ENCODE measurements at regions not wholly inside any gene's neighbourhood (a gene's known extent, or its start where the extent isn't known, plus 50 kb on each side); places are given as distances from the start of the nearest gene placed in this dataset.

DNA sequence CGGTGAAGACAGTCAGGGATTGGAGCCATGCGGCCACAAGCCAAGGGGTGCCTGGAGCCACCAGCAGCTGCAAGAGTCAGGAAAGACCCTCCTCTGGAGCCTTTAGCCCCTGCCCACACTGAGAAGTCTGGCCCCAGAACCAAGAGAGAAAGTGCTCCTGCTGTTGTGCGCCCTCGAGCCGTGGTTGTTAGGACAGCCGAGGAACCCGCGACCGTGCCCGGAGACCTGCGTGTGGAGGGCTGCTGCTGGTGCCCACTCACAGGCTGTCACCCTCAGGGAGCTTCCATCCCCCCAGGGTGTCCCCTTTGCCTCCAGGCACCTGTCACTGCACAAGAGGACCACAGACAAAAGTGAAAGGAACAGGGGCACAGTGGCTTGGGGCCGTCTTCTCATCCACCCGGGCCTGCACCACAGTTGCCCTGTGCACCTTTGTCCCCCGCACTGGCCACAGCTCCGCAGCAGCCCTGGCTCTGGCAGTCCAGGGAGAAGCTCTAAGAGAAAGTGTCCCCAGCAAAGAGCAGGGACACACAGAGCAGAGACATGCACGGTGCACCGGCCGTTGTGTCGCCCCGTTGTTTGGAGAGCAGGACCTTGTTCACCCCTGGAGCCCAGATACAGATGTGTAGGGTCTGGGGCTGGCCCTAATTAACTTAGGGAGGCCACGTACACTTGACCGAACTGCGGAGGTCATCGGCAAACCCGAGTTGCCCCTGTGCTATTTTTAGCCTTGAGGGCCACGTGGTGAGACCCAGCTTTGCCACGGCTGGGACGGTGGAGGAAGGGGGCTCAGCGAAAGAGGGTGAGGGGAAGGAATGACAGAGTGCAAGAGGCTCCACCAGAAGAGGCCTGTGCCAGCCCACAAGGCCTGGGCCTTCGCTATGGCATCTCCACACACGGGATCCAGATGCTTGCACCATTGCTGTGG lies 329.2 kb downstream of the C16orf95 start:
- DNase-seq = no peak

DNA sequence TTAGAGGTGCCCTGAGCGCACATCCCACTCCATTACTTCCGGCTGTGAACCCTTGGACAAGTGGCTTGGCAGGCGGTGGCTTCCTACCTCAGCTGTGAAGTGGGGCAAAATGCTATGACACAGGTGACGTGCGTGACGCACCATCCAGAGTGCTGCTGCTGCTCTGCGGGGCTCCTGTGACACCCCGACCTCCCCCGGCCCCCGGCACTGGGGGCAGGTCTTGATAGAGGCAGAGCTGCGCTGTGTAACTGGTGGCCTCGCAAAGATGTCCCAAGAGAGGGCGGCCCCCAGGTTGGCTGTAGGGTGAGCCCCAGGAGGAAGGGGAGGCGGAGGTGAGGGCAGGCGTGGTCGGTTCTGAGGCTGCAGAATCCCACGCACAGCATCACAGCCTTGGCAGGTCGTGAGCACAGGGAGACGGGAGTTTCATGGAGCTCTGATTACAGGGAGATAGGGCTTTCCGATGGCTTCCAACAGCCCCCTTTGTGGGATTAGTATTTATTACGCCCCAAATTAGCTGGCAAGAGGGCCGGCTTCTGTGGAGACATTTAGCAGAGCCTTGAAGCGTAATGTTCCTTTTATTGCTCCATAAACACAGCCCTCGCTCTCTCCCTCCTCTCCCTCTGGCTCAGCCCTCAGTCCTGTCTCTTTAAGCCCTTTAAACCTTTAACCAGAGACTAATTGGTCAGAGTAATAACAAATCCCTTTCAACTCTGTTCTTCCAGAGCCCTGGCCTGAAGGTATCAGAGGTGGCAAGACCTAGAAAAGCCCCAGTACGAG lies 328.1 kb downstream of the C16orf95 start:
- no peak for DNase-seq

DNA sequence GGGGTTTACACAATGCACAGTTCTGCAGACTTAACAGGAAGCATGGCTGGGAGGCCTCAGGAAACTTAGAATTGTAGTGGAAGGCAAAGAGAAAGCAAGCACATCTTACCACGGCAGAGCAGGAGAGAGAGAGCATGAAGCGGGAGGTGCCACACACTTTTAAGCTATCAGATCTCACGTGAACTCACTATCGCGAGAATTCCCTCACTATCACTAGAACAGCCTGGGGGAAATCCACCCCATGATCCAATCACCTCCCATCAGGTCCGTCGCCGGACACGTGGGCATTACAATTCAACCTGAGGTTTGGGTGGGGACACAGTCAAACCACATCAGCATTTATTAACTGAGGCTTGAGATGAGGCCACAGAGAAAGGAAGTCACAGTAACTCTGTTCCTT lies 326.7 kb downstream of the C16orf95 start:
- DNase-seq = no peak

DNA sequence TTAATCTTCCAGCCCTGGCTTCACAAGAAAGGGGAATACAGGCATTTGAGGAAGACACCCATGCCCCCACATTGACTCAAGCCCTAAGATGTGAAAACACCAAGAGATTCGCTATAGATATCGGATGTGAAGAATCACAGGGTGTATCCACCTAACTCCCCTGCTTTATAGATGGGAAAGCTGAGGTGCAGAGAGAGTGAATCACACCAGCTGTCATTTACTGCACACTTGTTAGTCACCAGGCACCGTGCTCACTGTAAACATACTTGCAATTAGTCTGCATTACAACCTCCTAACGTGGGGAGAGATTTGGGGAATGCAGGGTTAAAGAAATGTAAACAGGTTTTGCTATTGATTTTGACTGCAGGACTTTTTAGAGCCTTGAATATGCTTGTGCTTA lies 325.5 kb downstream of the C16orf95 start:
- no peak for DNase-seq

DNA sequence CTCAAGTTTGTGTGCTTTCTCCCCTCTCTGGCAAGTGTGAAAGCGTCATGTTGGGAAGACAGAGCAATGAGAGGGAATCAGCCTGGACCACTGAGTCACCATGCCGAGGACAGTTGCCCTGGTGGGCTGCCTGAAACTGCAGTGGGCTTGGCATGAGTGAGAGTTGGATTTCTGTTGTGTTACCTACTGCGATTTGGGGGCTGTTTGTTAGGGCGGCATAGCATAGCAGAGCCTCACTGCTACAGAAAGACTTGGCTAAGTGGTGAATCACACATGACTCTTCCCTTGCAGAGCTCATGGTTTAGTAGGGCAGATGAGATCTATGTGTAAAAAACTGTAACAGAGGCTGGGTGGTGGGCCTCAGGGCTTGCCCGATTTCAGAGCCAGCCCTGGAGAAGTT lies 324.6 kb downstream of the C16orf95 start:
- DNase-seq = no peak

DNA sequence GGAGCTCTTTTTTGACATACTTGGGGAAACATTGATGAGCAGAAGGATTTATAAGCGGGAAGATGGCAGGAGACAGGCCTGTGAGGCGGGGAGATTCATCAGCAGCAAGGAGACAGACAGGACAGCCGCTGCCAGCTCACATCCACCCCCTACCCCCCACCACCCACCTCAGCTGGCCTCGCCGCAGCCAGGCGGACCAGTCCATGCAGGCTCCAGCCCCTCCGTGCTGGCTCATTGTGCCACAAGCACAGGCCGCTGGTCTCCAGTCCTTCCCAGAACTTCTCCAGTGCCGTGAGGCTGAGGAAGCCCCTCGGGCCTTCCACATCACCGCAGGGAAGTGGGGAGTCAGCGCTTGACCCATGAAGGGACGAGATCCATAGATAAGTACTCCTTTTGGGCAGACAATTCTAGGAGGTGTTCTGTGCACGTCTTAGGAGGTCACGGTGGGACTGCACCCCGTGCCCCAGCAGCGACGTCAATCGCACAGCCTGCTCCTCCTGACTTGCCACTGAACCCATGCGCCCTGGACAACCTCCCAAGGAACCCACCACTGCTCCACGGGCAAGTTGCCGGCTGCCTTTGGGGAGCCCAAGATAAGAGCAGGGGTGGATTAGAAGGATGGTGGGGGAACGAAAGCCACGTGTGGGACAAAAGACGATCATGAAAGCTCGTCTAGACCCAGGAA lies 323.6 kb downstream of the C16orf95 start:
- no peak for DNase-seq

DNA sequence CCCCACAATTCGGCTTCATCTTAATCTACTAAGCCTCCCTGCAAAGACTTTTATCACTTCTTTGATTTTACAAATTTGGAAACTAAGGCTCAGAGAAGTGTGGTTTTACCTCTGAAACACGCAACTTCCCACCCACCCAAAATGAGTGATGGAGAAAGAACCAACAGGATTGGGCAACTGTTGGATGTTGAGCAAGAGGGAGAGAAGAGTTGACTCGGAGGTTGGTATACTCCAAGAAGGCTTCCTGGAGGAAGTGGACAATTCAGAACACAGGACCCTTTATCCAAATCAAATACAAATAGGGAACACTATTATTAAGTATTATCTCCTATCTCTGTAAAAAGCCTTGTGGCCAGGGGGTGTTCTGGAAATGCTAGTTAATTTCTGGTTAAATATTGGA lies 323.0 kb downstream of the C16orf95 start:
- DNase-seq = no peak

DNA sequence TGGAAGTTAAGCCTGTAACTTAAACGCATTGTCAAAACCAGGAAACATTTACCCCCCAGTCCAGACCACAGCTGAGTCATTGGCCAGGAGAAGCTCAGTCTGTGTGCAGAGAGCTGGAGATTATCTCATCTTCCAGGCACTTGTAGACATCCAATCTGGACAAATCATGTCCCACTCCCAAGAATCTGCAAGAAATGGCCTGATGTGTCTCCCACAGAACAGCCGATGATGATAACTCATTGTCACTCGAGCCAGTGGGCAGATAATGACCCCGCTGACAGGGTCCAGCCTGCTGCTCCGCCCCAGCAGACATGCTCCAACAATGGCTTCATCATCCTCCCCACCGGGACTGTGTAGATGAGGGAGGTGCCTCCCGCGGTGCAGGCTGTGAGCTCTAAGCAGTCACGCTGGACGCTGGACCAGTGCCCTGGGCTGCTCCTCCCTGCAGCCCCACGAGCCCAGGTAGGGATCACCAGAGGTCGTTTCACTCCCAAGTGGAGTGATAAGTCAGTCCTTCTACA lies 322.5 kb downstream of the C16orf95 start:
- no peak for DNase-seq

DNA sequence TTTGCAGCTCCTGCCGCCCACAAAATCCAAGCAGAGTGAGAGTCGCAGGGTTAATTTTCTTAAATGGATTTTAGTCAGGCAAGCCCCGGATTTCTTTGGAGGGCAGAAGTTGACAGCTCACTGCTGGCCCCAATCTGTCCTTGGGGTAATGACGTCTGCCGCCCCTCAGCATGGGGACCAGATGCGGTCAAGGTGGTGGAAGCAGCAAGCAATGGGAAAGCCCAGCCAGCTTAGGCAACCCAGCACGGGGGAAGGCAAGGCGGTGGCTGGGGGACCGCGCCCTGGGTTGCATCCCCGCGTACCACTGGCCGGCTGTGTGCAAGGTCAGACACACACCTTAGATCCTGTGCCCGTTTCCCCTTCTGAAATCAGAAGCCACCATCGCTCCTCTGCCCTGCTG lies 321.7 kb downstream of the C16orf95 start:
- no peak for DNase-seq

DNA sequence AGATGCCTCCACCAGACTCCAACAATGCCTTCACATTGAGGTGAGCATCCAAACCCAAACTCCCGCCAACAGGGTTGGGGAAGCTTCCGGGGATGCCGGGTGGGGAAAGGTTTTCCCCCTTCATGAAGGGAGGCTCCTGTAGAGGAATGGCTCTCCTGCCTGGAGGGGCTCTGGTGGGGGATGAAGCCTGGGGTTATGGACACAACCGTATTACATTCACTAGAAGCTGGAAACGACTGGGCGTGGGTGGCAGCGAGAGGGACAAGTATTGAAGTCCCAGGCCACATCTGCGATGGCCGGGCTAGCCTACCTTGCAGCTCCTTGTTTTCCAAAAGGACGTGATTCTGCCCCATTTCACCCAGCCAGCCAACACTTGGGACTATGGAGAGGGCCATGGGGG lies 321.1 kb downstream of the C16orf95 start:
- DNase-seq = no peak

DNA sequence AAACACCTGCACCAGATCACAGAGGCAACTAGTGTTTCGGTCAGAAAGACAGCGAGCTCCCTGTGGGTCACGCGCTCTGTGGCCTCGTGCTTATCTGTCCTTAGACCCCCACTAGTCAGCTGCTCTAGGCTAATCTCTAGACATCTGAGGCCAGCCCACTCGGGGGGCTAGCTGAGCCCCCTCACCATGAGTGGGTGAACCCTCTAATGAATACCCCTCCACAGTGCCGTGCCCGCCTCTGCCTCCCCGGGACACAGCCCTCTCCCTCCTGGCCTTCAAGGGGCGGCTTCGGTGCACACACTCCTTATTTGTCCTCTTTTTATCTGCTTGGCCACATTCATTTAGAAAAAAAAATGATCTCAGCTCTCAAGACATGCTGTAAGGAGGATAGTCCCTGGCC lies 320.1 kb downstream of the C16orf95 start:
- DNase-seq = no peak

DNA sequence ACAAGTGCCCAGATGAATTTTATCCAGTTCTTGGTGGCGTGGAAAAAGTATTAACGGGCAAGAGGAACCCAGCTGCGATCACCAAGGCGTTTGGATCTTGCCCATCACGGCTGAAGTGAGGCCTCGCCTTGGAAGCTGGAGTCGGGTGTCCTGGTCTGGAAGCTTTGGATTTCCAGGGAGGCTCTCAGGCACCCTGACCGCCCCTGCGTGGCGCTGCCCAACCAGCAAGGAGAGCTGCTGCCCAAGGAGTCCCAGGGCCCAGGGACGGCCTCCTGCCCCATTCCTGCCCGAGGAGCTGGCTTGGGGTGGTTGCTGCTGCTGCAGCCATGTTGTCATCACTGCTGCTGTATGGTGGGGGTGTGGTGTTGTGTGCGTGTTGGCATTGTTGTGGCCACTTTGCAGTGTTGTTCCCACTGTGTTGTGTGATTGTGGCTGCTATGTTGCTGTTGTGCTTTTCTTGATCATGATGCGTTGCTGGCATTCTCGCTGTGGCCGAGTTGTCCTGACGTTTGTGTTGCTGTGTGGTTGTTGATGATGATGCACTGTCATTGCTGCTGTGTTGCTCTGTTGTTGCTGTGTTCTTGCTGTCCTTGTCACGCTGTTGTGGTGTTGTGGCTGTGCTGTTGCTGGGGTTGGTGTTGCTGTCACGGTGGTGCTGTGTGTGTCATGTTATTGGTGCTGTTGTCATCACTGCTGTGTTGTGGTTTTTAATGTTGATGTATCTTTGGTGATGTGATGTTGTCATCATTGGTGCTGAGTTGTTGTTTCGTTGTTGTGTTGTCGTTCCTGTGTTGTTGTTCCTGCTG lies 318.8 kb downstream of the C16orf95 start:
- no peak for DNase-seq

DNA sequence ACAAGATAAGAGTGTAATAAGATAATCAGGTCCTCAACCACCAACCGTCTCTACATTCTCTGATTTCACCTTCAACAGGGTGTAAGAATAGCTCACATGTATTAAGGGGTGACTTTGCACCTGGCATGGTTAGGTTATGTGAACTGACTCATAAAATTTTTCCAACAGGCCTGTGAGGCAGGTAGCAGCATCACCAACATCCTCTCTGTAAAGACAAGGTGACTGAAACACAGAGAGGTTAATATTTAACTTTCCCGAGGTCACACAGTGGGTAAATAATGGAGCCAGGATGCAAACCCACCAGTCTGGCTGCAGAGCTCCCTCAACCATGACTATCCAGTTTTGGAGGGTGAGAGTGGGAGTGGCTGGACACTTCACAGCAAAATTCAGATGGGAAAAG lies 317.2 kb downstream of the C16orf95 start:
- DNase-seq = no peak

DNA sequence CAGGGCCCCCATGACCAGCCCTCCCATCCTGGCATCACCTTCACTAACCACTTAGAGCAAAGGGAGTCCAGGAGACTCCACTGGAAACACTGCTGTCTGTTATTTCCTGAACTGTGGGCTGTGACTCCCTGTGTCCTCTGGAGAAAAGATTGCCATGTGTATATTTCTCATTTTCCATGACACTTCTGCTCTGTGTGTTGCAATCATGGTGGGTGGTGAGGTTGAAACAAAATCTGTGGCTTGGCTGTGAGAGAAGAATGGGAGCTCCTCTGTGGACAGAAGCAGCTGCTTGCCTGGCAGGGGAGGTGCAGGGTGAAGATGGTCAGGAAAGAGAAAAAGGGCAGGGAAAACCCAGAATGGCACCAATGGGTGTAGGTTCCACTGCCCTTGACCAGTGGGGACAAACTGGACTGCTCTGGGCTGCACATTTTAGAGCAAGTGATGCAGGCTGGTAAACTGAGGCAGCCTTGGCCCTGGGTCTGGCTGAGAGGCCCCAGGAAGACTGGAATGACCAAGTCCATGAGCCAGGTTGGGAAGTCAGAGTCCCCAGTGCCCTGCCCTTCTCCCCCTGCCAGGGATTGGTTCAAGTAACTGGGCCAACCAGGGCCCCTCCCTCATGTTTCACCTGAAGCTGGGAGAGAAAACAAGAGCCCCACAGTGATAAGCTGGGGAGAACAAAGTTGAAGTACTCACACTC lies 314.3 kb downstream of the C16orf95 start:
- no peak for DNase-seq

DNA sequence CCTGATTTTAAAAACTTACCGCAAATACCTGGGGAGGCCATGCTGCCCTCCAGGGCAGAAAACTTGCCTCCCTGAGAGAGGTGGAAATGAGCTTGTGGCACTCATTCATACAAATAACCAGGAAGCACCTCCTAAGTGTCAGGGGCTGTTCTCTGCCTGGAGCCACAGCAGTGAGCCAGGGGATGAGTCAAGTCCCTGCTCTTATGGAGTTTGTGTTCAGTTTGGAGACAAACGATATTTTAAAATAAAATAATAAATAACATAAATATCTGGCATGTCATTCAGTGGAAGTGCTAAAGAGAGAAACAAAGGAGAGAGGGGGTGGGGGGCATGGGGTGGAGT lies 313.8 kb downstream of the C16orf95 start:
- no peak for DNase-seq

DNA sequence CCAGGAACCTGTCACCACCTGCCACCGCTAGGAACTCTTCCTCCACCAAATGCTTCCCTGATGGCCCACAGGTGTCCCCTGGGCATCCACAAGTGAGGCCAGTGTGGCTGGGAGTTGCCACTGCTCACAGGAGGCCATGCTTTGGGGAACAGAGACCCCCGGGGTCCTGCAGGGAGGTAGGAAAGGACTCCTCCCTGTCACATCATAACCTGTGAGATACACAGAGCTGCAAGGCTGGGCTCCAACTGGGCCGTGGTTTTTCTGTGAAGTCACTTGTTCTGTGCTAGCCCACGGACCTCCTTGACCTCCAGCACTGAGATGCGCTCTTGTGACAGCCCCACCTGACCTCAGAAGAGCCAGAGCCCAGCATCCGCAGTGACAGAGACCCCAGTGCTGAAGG lies 311.2 kb downstream of the C16orf95 start:
- no peak for DNase-seq

DNA sequence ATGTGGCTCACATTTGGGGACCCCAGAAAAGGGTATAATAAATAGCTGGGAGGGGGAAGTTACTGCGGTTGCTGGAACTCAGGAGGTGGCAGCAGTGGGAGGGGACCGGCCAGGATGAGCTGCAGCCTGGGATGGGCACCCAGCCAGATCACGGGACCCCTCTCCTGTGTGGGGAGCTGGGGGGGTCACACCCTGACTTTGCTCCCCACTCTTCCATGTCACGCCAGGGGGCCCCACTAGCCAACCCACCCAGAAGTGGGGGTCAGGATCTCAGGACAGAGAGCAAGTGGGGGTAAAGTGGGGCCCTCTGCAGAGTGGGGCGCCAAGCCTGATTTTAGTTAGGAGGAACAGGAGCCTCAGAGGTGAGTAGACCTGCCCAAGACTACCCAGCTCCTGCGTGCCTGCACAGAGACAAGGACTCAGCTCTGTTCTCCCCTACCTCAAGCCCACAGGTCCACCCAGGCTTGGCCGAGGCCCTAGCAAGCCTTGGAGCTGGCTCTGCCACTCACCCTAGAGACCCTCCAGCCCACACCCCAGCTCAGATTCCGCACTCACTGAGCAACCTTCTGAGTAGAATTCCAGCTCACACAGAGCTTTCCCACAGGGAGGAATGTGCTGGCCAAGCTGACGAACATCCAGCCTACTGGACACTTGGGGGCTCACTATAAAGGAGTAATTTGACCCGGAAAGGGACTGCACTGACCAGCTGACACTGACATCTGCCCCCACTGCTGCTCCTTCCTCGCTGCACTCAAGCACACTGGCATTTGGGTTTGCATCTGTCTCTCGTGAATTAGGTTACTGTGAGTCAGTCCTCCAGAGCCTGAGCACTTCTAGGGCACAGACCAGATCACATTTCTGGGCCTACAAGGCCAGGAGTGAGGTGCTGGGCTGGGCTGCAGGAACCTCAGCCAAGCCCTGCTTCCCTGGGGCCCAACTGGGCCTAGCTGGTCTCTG lies 310.1 kb downstream of the C16orf95 start:
- DNase-seq = no peak

DNA sequence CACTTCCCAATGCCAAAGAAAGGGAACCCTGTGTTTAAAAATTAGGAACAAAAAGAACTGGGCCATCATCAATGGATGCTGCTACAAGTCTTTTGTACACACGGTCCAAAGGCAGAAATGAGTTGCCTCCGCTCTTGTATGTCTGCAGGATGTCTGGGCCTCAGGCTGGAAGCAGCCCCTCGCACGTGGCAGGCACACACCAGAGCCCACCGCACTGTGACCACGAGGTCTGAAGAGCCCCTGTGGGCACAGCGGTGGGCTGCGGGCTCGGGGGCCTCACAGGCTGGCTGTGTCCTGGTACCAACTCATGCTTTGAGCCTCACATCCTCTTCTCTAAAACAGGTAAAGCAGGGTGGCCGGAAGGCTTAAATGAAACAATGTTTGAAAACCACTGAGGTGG lies 309.3 kb downstream of the C16orf95 start:
- DNase-seq = no peak

DNA sequence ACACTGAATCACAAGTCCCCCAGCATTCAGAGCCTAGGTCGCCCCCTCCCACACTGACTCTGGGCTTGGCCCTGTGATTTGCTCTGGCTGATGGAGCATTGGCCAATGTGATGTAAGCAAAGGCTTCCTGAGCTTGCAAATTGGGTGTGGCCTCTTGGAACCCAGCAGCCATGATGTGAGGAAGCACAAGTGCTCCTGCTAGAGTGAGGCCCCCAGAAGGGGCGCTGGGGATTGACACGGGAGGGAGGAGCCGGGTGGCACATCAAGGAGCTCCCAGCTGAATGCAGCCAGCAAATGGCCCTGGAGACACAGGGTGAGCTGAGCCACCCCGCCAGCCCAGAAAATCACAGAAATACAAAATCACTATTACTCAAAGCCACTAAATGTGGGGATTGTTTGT lies 308.5 kb downstream of the C16orf95 start:
- DNase-seq = no peak
